Right lobe of liver (tissue), 4 donors: ENCODE measurements at regions not wholly inside any gene's neighbourhood (a gene's known extent, or its start where the extent isn't known, plus 50 kb on each side); places are given as distances from the start of the nearest gene placed in this dataset.

Experiments
- CTCF ChIP-seq, 4 donors: fragments of 200-600 bp in 3 of 4; fragments of 450-650 bp in 1 of 4; IDR thresholded peaks; one replicate each; pipeline versions ENCODE4 v1.5.1 to v1.8.0; 2016 to 2022; ENCODE audit warnings: antibody characterized with exemption in 4 of 4, mild to moderate bottlenecking in 2 of 4
- POLR2A ChIP-seq: fragments of 450-650 bp; IDR thresholded peaks from one replicate; pipeline ENCODE4 v1.6.1; 2017; ENCODE audit warnings: antibody characterized with exemption, mild to moderate bottlenecking
- donor health status: DM: no; HTN: no; CAD: no.
- donor health status: DM: no; HTN: no; CAD: no.
- donor health status: DM: no; HTN: yes; CAD: no.

GRCh38 chr22:44373234-44373633 lies 60.5 kb upstream of the SHISAL1 start:
- TF ChIP-seq POLR2A (no peak), CTCF (IDR thresholded peaks at IDR 0.05) (no peak)
